Neural cell (in vitro differentiated cells): ENCODE measurements at regions not wholly inside any gene's neighbourhood (a gene's known extent, or its start where the extent isn't known, plus 50 kb on each side); places are given as distances from the start of the nearest gene placed in this dataset.

Experiments used
- REST ChIP-seq: IDR thresholded peaks from 2 replicates; pipeline ENCODE4 v1.6.1; 2012; ENCODE audit warnings: borderline replicate concordance
- TF ChIP-seq, protein P1 (sequence below): fragments of 450-650 bp; IDR thresholded peaks from 2 replicates; pipeline ENCODE4 v1.5.1; 2014; ENCODE audit warnings: antibody characterized with exemption, mild to moderate bottlenecking, moderate library complexity; ENCODE audit not compliant: poor library complexity, severe bottlenecking

- TF ChIP-seq REST: no peak
- TF ChIP-seq, protein P1, sequence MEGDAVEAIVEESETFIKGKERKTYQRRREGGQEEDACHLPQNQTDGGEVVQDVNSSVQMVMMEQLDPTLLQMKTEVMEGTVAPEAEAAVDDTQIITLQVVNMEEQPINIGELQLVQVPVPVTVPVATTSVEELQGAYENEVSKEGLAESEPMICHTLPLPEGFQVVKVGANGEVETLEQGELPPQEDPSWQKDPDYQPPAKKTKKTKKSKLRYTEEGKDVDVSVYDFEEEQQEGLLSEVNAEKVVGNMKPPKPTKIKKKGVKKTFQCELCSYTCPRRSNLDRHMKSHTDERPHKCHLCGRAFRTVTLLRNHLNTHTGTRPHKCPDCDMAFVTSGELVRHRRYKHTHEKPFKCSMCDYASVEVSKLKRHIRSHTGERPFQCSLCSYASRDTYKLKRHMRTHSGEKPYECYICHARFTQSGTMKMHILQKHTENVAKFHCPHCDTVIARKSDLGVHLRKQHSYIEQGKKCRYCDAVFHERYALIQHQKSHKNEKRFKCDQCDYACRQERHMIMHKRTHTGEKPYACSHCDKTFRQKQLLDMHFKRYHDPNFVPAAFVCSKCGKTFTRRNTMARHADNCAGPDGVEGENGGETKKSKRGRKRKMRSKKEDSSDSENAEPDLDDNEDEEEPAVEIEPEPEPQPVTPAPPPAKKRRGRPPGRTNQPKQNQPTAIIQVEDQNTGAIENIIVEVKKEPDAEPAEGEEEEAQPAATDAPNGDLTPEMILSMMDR: no peak
These were observed 134.4 kb downstream of the BMS1 start for GRCh38 chr10:42916974-42917373.
